ENCODE measurements at regions not wholly inside any gene's neighbourhood (a gene's known extent, or its start where the extent isn't known, plus 50 kb on each side); places are given as distances from the start of the nearest gene placed in this dataset.

DNA sequence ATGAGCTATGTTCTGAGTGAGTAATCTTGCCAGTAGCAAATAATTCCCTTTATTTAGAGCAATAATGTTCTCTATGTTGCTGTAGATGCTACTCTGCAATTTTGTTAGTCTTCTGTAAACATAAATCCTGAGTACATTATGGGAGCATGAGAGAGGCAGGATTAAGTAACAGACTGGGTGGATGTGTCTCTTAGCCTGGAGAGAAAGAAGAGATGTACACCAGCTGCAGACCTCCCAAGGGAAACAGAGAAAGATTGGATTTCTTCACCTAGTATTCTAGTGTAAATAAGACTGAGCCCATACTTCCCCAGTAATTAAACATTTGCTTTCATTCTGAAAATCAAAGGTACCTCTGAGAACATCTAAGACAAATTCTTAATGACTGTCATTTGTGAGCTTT, 564.0 kb downstream of the TRHDE start:
- dilution Hi-C loops (cut with MboI; ENCODE audit: extremely low pct_ligation_motif_present, low sequenced_read_pairs), result no loop called here
- H3K79me2 ChIP-seq (ENCODE audit: control insufficient read depth, insufficient read depth, low read length), result no peaks in the 10 kb centered on the region
- no peak overlapping the region for H3K4me2 ChIP-seq (ENCODE audit: control insufficient read depth, extremely low read depth, insufficient read depth, low read depth, low read length)
- H3K9me1 ChIP-seq (ENCODE audit: control insufficient read depth, extremely low read depth, insufficient read depth, low read length), result no peaks in the 10 kb centered on the region
- H3K4me3 ChIP-seq (ENCODE audit: control insufficient read depth in 2 of 3, extremely low read depth in 1 of 3, insufficient read depth in 2 of 3, low read depth in 1 of 3, low read length in 3 of 3), result no peak overlapping the region
- TF ChIP-seq, protein P1, sequence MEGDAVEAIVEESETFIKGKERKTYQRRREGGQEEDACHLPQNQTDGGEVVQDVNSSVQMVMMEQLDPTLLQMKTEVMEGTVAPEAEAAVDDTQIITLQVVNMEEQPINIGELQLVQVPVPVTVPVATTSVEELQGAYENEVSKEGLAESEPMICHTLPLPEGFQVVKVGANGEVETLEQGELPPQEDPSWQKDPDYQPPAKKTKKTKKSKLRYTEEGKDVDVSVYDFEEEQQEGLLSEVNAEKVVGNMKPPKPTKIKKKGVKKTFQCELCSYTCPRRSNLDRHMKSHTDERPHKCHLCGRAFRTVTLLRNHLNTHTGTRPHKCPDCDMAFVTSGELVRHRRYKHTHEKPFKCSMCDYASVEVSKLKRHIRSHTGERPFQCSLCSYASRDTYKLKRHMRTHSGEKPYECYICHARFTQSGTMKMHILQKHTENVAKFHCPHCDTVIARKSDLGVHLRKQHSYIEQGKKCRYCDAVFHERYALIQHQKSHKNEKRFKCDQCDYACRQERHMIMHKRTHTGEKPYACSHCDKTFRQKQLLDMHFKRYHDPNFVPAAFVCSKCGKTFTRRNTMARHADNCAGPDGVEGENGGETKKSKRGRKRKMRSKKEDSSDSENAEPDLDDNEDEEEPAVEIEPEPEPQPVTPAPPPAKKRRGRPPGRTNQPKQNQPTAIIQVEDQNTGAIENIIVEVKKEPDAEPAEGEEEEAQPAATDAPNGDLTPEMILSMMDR (optimal IDR thresholded peaks at IDR 0.05 in 1 of 3, IDR thresholded peaks at IDR 0.05 in 1 of 3, conservative IDR thresholded peaks at IDR 0.05 in 1 of 3; ENCODE audit: extremely low read depth in 1 of 3, insufficient read depth in 2 of 3, low read length in 3 of 3), result no peak
- no peak for TF ChIP-seq EZH2 (IDR thresholded peaks at IDR 0.05; ENCODE audit: low read length)
- no peaks in the 10 kb centered on the region for H3K27me3 ChIP-seq (ENCODE audit: control insufficient read depth, extremely low read depth, insufficient read depth, low read length)
- H3K27ac ChIP-seq (ENCODE audit: control insufficient read depth, insufficient read depth, low read length), result no peak overlapping the region
- no peak overlapping the region for H3K9ac ChIP-seq (ENCODE audit: control insufficient read depth, extremely low read depth, insufficient read depth, low read length)
- DNase-seq (ENCODE audit: low read depth, low spot score), result no peak
- no peak for FAIRE-seq
- no peak overlapping the region for H2AFZ ChIP-seq (ENCODE audit: control insufficient read depth, low read length)
- no peaks in the 10 kb centered on the region for H4K20me1 ChIP-seq (ENCODE audit: control insufficient read depth, extremely low read depth, insufficient read depth, low read length)
- H3K4me1 ChIP-seq (ENCODE audit: control insufficient read depth, extremely low read depth, insufficient read depth, low read length), result no peaks in the 10 kb centered on the region
- H3K9me3 ChIP-seq (ENCODE audit: control insufficient read depth, low read depth, low read length), result no peaks in the 10 kb centered on the region
- no peaks in the 10 kb centered on the region for H3K36me3 ChIP-seq (ENCODE audit: control insufficient read depth in 2 of 2, extremely low read depth in 1 of 2, insufficient read depth in 2 of 2, low read length in 2 of 2)

DNA sequence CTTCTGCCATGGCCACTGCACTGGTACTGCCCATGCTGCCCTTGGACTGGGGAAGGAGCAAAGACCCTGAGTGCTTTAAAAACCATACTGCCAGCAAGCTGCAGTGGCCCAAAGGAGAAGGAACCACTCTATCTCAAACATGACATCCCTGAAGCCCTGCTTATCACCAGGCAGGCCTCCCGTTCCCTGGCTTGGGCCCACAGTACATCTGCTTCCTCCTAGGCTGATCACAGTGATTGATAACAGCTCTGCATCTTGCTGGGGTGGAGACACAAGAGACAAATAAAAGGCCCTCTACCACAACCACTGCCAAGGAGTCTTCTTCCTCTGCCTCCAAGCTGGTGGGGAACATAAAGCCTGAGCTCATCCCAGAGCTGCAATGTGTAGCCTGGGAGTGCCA, 567.5 kb downstream of the TRHDE start:
- H3K79me2 ChIP-seq (ENCODE audit: control insufficient read depth, insufficient read depth, low read length), result no peaks in the 10 kb centered on the region
- no peak overlapping the region for H3K9ac ChIP-seq (ENCODE audit: control insufficient read depth, extremely low read depth, insufficient read depth, low read length)
- H3K4me3 ChIP-seq (ENCODE audit: control insufficient read depth in 2 of 3, extremely low read depth in 1 of 3, insufficient read depth in 2 of 3, low read depth in 1 of 3, low read length in 3 of 3), result no peak overlapping the region
- dilution Hi-C loops (cut with MboI; ENCODE audit: extremely low pct_ligation_motif_present, low sequenced_read_pairs), result no loop called here
- H3K27ac ChIP-seq (ENCODE audit: control insufficient read depth, insufficient read depth, low read length), result no peak overlapping the region
- DNase-seq (ENCODE audit: low read depth, low spot score) (no peak), FAIRE-seq (no peak)
- H3K27me3 ChIP-seq (ENCODE audit: control insufficient read depth, extremely low read depth, insufficient read depth, low read length), result no peaks in the 10 kb centered on the region
- no peaks in the 10 kb centered on the region for H4K20me1 ChIP-seq (ENCODE audit: control insufficient read depth, extremely low read depth, insufficient read depth, low read length)
- H3K9me1 ChIP-seq (ENCODE audit: control insufficient read depth, extremely low read depth, insufficient read depth, low read length), result no peaks in the 10 kb centered on the region
- no peaks in the 10 kb centered on the region for H3K36me3 ChIP-seq (ENCODE audit: control insufficient read depth in 2 of 2, extremely low read depth in 1 of 2, insufficient read depth in 2 of 2, low read length in 2 of 2)
- no peaks in the 10 kb centered on the region for H3K9me3 ChIP-seq (ENCODE audit: control insufficient read depth, low read depth, low read length)
- no peak for TF ChIP-seq EZH2 (IDR thresholded peaks at IDR 0.05; ENCODE audit: low read length)
- TF ChIP-seq, protein P1 (optimal IDR thresholded peaks at IDR 0.05 in 1 of 3, IDR thresholded peaks at IDR 0.05 in 1 of 3, conservative IDR thresholded peaks at IDR 0.05 in 1 of 3; ENCODE audit: extremely low read depth in 1 of 3, insufficient read depth in 2 of 3, low read length in 3 of 3), result no peak
- no peak overlapping the region for H2AFZ ChIP-seq (ENCODE audit: control insufficient read depth, low read length)
- H3K4me1 ChIP-seq (ENCODE audit: control insufficient read depth, extremely low read depth, insufficient read depth, low read length), result no peaks in the 10 kb centered on the region
- H3K4me2 ChIP-seq (ENCODE audit: control insufficient read depth, extremely low read depth, insufficient read depth, low read depth, low read length), result no peak overlapping the region

Measured in keratinocyte (primary cell).